Upper lobe of left lung (tissue), 4 donors: ENCODE measurements at regions not wholly inside any gene's neighbourhood (a gene's known extent, or its start where the extent isn't known, plus 50 kb on each side); places are given as distances from the start of the nearest gene placed in this dataset.

ENCODE experiments used
- EP300 ChIP-seq, 4 donors: sonication (generic); formaldehyde crosslinking; IDR thresholded peaks; one replicate each; pipeline ENCODE4 v1.5.1; 2017; ENCODE audit warnings: antibody characterized with exemption in 4 of 4, control low read depth in 2 of 4
- POLR2A ChIP-seq, 4 donors: fragments of 450-650 bp; IDR thresholded peaks; one replicate each; pipeline ENCODE4 v1.5.1; 2016 to 2017; ENCODE audit warnings: antibody characterized with exemption in 4 of 4, mild to moderate bottlenecking in 2 of 4
- POLR2AphosphoS5 ChIP-seq, 2 donors: sonication (generic); formaldehyde crosslinking; IDR thresholded peaks; one replicate each; pipeline ENCODE4 v1.5.1; 2017; ENCODE audit warnings: antibody characterized with exemption in 2 of 2
- TF ChIP-seq, protein P1 (sequence below), 6 experiments: fragments of 450-650 bp in 4 of 6; fragments of 200-600 bp in 2 of 6; sonication (generic) in 2 of 6; IDR thresholded peaks; one replicate each; pipeline ENCODE4 v1.5.1; 2016 to 2019; ENCODE audit warnings: antibody characterized with exemption in 6 of 6

DNA sequence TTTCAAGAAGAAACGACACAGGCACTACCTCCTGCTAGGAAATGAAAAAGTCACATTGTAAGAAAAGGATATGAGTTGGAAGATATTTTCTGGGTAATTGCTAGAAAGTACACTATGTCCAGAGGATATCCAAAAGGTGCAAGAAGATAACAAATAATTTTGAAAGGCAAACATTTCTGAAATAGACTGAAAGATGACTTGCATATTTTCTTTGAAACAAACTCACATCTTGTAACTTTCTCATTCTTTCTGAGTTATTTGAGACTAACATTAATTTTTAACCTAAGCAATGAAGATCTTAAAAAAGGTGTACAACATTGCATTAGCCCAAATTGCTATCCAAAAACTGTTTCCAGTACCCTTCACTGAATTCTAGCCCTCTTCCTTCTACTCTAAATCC is 79.6 kb upstream of the KCTD3 start:
- TF ChIP-seq, protein P1, sequence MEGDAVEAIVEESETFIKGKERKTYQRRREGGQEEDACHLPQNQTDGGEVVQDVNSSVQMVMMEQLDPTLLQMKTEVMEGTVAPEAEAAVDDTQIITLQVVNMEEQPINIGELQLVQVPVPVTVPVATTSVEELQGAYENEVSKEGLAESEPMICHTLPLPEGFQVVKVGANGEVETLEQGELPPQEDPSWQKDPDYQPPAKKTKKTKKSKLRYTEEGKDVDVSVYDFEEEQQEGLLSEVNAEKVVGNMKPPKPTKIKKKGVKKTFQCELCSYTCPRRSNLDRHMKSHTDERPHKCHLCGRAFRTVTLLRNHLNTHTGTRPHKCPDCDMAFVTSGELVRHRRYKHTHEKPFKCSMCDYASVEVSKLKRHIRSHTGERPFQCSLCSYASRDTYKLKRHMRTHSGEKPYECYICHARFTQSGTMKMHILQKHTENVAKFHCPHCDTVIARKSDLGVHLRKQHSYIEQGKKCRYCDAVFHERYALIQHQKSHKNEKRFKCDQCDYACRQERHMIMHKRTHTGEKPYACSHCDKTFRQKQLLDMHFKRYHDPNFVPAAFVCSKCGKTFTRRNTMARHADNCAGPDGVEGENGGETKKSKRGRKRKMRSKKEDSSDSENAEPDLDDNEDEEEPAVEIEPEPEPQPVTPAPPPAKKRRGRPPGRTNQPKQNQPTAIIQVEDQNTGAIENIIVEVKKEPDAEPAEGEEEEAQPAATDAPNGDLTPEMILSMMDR (IDR thresholded peaks at IDR 0.05), result no peak
- TF ChIP-seq POLR2A (IDR thresholded peaks at IDR 0.05), result no peak
- no peak for TF ChIP-seq POLR2AphosphoS5 (IDR thresholded peaks at IDR 0.05)
- no peak for TF ChIP-seq EP300 (IDR thresholded peaks at IDR 0.05)
